GM18868 (cell line): ENCODE measurements at regions not wholly inside any gene's neighbourhood (a gene's known extent, or its start where the extent isn't known, plus 50 kb on each side); places are given as distances from the start of the nearest gene placed in this dataset.

ENCODE experiments used
- ATAC-seq: cut with Tn5 transposase; IDR thresholded peaks from one replicate; pipeline ENCODE4 v1.9.1; 2021; ENCODE audit warnings: mild to moderate bottlenecking, moderate library complexity; ENCODE audit not compliant: unreplicated experiment

DNA sequence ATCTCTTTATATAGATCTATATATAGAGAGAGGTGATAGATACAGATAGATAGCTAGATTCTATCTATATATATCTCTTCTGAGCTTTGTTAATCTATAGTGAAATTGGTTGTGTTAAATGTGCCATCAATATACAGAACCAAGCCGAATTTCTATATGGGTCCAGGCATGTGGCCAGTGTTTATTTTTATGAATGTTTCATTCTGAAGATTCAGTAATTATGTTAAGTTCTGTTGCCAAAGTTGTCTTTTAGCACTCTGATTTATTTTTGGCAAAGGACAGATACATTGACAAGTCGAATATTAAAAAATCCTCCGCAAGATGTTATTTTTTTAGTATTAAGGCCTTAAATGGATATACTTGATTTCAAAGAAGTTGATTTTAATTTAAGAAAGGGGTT lies 190.4 kb upstream of the HTR2A start:
- ATAC-seq: no peak

DNA sequence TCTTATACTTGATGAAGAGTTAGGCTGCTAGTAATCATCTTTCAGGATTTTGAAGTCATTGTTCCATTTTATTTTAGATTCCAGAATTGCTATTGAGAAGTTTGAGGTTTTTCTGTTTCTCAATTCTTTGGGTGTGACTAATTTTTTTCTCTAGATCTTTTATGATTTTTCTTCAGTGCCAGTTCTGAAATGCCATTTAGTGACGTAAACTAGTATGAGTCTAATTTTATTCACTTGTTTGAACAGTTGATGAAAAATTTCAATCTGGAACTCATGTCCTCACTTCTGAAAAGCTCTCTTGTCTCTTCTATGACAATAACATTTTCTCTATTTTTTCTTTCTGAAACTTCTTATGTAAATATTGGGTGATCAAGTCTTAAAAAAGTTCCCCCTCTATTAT lies 188.5 kb upstream of the HTR2A start:
- no peak for ATAC-seq

DNA sequence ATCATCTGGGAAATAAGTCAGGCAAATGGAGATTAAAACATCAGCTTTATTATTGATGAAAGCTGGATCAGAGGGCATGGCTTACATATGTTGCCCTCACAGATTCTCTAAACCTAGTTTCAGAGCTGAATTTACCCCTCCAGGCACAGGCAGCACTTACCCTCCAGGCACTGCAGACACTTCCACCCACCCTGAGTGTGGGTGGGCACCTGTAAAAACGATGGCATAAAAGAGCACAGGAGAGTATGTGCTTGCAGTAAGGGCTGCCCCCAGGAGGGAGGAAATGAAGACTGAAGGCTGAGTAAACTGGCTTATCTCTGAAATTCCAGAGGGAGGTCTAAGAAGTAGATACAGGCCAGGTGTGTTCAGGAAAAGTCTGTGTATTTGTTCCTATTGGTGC lies 185.0 kb upstream of the HTR2A start:
- ATAC-seq: no peak

DNA sequence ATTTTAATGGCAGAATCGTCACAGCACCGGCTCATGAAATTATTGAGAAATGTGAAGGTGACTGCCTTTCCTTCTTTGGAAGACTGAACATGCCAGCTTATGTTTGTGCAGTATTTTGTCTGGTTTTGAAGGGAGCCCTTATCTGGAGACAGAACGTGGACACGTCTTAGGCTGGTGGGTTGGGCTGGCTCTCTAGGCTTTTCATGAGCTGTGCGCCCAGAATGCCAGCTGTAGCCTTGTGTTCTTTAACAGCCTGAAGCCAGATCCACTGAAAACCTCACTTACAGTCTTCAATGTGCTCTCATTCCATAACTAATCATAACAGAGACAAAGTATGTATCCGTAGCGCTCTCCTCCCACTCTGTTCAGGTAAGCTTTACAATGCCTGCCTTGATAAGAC lies 184.4 kb upstream of the HTR2A start:
- no peak for ATAC-seq

DNA sequence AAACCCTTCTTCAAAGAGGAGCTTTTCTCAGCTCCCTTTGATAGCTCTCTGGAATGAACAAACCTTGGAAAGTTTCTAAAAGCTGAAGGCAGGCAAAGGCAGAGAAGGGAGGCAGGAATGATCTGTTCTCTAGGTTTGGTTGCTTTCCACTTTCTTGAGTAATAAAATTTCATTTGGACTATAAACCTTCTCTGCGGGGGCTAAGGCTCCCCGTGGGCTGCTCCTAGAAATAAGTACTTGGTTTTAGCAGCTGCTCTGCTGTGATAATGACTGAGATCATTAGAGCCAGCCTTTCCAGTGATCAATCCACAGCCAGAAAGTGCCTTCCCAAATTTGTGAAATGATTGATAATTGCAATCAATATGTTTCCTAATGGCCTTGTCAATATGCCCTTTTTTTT lies 183.8 kb upstream of the HTR2A start:
- ATAC-seq: no peak

DNA sequence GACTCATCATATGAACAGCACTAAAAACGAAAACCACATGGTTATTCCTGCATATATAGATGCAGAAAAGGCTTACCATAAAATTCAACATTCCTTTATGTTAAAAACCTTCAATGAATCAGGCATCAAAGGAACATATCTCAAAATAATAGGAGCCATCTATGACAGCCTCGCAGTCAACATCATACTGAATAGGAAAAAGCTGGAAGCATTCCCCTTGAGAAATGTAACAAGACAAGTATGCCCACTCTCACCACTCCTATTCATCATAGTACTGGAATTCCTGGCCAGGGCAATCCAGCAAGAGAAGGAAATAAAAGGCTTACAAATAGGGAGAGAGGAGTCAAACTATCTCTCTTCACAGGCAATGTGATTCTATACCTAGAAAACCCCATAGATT lies 179.6 kb upstream of the HTR2A start:
- no peak for ATAC-seq

DNA sequence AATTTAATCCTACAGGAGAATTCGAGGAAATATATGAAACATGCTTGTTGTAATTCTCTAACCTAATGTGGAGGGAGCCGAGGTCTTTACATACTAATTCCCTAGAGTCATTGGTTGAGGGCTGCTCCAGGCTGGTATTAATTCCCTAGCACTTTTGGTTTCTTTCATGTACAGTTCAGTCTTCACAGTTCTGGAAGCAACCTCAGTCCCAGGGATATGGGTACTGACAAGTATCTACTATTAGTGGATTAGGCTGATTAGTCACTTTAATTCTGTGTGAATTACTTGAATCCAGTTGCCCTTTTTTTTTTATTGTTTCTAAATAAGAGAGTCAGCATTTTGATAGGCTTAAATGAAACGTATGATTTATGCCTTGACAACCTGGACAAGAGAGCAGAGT lies 172.3 kb upstream of the HTR2A start:
- ATAC-seq: no peak

DNA sequence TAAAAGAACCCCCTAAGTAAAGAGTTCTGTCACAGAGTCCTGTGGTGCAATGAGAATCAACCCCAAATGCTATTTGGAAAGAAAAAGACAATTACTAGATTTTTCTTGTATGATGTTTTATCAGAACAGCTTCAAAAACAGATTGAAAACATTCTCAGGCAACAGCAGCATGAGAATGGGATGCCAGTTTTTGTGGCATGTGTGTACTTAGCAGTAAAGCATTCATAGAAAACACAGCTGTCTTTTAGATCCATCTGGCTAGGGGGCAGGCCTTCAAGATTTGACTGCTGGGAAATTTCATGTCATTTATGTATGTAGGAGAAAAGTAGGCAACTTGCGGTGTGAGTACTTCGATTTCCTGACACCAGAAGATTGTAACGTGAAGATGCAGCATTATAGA lies 170.5 kb upstream of the HTR2A start:
- ATAC-seq: no peak

DNA sequence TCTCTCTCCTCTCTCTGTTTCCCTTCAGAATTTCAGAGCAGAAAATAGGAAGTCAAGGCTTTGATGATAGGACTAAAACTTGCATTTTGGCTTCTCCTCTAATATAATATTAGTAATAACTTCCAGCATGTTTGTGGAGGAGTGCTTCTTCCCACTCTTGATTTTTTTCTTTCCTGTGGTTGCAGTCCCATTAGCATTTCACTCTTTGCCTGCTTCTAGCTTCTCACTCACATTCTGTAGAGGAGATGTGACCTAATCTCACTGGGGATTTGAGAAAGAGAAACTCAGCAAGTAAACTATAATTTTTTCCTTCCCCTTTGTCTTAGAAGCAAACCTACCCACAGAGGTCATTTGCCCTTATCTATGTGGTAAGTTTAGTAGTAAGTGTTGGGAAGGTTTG lies 169.4 kb upstream of the HTR2A start:
- no peak for ATAC-seq

DNA sequence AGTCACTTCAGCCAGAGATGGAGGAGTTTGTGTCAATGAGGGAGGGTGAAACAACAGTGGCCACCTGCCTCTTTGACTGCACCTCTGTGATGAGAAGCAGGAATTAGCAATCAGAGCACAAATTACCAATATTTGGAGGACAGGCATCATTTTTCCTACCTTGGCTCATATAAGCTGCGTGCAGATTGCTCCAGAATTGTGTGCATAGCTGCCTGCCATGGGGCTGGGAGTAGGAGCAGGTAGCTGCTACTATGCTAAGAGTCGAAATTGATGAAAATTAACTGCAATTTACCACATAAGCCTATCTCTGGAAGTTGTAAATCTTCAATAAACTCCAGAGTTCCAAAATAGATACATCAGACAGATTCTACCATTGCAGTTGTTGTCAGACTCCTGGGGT lies 167.5 kb upstream of the HTR2A start:
- no peak for ATAC-seq

DNA sequence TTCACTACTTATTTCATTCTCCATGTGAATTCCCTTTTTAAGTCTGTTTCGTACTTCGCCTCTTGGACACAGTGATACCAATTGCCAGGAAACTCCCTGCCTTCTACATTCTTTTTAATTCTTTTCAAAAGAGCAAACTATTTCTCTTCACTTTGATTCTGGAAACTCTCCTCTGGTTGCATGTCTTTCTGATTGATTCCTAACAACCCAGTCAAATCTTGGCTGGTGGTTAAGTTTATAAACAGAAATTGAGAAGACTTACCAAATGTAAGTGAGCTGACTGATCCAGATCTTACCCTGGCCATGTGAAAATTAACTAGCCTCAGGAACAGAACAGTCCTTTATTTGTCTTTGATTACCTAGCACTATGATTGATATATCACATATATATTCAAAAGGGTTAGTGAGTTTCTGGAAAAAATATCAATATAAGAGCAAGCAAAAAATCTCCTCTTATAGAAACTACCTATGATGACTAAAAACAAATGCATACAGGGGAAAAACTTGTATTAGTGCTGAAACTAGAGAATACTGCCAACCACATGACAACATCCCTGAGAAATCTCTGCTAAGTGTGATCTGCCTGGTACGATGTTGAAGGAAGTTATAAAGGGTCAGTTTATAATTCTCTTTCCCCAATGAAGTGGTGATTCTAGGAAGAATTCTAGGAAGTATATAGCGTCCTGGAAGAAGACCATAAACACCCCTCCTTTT lies 152.6 kb upstream of the HTR2A start:
- peak; percentile 41 for ATAC-seq

DNA sequence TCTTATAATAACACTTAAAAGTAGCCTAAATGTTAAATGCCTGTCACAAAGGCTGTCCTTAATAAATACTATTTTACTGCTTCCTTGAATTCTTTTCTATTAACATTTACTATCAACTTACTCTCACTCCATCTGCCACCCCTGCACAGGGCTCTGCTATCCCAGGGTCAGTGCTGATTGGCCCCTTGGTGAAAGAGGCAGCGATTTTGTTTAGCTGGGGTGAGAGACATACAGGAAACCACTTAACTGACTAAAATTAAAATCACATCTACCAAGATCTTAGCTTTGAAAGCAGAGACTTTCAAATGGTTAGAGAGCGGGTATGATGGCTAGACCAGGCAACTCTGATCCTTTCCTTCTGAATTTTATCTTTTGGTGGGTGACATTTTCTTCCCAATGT lies 149.9 kb upstream of the HTR2A start:
- ATAC-seq: peak; percentile 44

DNA sequence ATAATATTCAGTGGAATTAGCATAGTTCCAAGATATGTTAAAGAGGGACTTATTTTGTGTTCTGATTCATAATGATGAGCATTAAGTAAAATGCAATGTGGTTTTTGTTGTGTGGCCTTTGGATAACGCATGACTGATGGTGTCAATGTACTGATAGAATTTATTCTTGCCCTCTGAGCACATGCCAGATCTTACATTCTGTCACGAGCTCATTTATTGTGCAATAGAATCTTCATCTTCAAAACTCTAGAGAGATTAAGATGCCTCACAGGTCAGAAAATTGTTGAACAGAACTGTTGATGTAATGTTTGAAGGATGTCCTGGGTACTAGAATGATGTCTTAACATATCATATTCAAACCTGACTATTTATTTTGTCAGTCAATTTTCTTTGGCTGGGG lies 148.0 kb upstream of the HTR2A start:
- ATAC-seq: no peak

DNA sequence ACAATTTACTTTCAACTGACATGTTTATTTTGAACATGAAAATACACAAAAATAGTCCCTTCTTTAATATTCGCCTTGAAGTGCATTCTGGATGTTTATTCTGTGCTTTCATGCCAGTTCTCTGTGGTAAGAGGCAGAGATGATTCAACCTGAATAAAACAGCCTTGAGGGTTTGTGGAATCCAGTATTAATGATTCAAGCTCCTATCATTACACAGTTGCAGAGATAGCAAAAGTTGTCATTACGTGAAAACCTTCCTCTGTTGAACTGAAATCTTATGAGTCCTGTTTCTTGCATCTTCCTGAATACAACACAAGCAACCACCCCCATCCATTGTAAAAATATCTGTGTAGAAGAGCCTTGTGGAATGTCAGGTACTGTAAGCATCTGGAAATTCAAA lies 142.3 kb upstream of the HTR2A start:
- ATAC-seq: no peak

DNA sequence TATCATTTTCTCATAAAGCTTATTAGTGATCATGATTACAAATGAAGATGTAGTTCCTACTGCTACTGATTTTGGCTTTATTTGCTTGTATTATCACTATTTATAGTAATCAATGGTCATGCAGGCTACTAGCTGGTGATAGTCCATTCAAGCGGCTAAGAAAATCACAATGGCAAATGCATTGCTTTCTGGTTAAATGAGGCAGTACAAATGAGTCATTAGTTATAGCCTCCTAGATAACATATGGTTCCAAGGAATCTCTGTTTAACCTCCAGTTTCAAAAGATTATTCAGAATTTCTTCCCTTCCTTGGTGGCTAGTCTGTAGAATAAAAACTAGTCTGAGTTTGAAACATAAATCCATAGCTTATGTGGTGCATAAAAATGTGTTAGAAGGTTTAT lies 141.3 kb upstream of the HTR2A start:
- no peak for ATAC-seq

DNA sequence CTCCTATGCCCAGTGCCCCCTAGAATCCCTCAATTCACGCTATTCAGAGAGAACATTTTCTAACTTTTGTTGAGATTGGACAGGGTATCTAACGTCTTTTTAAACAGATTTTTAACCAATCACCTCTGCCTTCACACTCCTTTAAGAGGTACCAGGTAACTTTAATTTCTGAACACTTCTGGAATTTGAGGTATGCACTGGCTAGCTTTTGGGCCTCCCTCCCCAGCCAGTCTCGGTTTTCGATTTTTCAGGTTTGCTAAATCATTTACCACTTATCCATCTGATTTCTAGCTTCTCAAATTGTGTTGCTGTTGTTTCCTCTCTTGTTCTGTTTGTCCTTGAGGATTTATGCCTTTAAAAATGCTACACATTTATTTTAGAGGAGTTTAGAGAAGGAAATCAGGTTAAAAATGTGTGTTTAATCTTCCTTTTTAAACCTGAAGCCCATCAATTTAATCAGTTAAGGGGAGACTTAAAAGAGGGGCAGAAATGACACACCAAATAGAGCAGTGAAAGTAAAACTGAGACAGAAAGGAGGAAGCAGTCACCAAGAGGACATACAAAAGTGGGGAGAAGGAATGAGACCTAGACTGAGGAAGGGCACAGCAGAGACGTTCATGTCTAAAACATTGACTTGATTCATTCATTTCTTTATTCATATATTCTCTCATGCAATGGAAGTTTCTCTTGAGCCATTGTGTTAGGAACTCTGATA lies 139.6 kb upstream of the HTR2A start:
- ATAC-seq: peak; percentile 100

DNA sequence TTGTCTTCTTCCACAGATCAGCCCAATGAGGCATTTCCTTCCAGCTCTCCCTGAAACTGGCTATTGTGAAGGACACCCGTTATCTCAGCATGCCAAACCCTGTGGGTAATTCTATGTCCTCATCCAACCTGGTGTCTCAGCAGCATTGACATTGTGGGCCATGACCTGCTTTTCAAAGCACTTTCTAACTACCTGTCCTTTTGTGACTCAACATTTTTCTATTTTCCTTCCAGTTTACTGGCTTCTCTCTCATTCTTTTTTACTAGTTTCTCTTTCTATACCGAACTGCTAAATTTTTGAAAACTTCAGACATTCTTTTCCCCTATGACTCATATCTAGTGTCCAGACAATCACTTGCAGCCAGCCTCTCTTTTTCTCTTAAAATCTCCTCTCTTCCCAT lies 136.4 kb upstream of the HTR2A start:
- no peak for ATAC-seq

DNA sequence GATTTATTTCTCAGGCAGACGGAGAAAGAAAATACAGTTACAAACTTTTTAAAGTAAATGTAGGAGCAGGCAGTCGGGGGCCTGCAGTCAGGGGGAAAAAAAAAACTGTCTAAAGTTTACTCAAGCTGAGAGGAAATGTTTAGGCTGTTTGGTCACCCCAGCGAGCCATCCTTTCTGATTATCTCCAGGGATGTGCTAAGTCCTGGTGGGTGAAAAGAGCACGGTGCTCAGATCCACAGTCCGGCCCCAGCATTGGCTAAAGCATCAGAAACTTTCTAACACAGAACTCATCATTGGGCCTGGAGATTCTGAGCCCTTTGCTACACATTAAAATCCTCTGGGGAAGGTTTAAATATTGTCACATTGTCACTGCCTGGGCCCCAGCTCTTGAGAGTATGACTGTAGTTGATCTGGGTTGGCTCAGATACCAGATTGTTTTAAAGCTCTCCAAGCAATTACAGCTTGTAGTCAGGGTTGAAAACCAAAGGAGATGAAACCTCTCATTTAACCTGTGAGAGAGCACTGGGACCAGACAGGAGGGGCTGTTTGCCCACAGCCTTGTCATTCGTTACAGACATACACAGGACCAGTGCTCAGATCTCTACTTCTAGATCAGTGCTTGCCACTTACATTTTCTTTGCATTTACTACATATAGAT lies 131.1 kb upstream of the HTR2A start:
- no peak for ATAC-seq

DNA sequence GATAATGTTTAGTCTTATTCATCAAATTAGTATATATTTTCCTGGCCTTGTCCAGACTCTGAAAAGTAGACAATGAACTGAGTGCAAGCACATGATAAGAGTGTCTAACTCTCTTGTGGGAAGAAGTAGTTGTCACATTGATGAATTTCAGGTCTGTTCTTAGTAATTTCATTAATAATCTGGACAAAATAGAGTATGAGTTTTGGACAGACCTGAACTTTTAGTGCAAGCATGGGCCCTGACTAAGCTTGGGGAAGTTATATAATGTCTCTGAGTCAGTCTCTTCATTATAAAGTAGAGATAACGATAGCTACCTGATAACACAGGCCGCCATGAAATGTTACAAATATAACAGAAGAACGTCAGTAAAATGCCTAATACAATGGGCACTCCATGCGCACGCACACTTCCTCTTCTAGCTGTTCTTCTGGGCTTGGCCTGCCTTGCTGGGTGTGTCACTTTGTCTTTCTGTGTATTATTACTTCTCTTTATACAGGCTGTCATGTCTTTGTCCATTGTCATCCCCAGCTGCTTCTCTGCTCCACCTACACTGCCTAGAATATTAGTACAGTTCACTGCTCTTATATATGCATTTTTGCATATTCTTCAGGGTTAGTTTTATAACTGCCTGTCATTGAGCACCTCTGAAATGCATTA lies 129.1 kb upstream of the HTR2A start:
- no peak for ATAC-seq

DNA sequence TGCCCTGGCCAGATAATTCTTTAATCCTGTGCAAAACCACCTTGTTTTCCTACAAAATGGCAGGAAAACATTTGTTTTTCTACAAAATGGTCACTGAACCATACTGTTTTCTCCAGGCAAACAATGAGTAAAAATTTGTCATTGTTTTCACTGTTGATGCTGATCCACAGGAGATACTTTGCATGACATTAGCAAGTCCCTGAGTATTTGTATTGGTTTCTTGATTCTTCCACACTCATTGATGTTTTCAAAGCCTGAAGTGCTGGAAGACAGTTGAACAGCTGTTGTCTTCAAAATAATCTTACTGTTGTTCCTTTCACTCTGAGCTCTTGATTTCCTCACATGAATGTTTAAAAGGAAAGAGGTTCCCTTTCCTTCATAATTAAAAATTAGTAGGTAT lies 123.1 kb upstream of the HTR2A start:
- no peak for ATAC-seq

DNA sequence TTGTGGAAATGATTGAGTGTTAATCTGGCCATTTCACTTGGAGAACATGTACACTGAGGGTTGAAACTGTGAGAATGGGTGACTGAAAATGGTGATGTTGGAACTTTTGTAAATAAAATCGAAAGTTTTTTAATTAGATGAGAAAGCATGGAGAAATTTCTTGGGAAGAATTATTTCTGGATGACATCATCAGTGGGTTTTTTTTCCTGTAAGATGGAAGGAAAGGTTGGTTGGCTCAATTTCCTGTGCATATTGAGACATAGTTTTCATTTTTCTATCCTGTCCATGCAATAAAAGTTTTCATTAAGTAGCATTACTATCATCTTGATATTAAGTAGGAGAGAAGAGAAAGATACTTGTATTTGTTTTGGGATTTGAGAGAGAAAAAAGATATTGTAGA lies 120.6 kb upstream of the HTR2A start:
- ATAC-seq: no peak

DNA sequence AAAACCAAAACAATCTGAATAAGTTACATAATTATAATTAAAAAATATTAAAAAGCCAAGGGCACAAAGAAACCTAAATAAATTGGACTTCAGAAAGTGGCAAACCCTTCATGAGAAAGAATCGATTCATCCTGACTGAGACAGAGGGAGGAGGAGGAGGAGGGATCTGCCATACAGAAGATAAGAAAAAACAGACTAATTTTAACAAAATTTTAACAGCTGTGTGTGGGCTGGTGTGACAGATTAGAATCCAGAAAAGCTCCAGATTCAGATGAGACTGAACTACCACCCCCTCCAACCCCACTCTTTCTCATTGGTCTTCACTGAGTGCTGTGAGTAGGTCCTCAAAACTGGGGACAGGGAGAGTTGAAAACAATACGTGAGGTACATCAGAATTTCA lies 111.5 kb upstream of the HTR2A start:
- no peak for ATAC-seq
